ENCODE measurements at regions not wholly inside any gene's neighbourhood (a gene's known extent, or its start where the extent isn't known, plus 50 kb on each side); places are given as distances from the start of the nearest gene placed in this dataset.

GRCh38 chr7:25988640-25989039 lies 163.4 kb upstream of the NFE2L3 start:
- Histone ChIP-seq H3K27ac (ENCODE audit: low read length in 2 of 2) (no peak overlapping the region), H3K79me2 (ENCODE audit: control insufficient read depth, insufficient read depth, low read length) (no peaks in the 10 kb centered on the region), H3K4me3 (ENCODE audit: control extremely low read depth in 1 of 5, extremely low read depth in 1 of 5, insufficient read depth in 1 of 5, low read depth in 2 of 5, low read length in 4 of 5) (no peak overlapping the region), H4K20me1 (ENCODE audit: control insufficient read depth, insufficient read depth, low read length, poor library complexity, severe bottlenecking) (no peaks in the 10 kb centered on the region), H3K4me1 (ENCODE audit: control insufficient read depth in 2 of 2, insufficient read depth in 2 of 2, low read length in 2 of 2) (no peaks in the 10 kb centered on the region), H2AFZ (ENCODE audit: insufficient read depth, low read depth, low read length, poor library complexity, severe bottlenecking) (no peak overlapping the region), H3K36me3 (replicated peaks in 1 of 2; ENCODE audit: control extremely low read depth in 1 of 2, control insufficient read depth in 1 of 2, extremely low read depth in 1 of 2, insufficient read depth in 2 of 2, low read length in 1 of 2) (no peaks in the 10 kb centered on the region), H3K9me3 (ENCODE audit: control extremely low read depth in 1 of 3, control insufficient read depth in 2 of 3, insufficient read depth in 1 of 3, low read length in 2 of 3) (no peaks in the 10 kb centered on the region), H3K27me3 (replicated peaks in 1 of 4; ENCODE audit: control extremely low read depth in 1 of 4, control insufficient read depth in 3 of 4, insufficient read depth in 4 of 4, low read length in 3 of 4) (peaks cover 0 to 24% (median 10%) of the 10 kb centered on the region in 4 experiments), H3K4me2 (replicated peaks; ENCODE audit: low read depth, low read length, poor library complexity, severe bottlenecking) (no peak overlapping the region), H3K9ac (ENCODE audit: low read length) (no peak overlapping the region)
- Mint-ChIP-seq H3K9me3 (ENCODE audit: insufficient read depth) (no peaks in the 10 kb centered on the region), H3K27me3 (peaks cover 38% of the 10 kb centered on the region), H3K4me1 (no peaks in the 10 kb centered on the region), H3K4me3 (no peak overlapping the region), H3K27ac (no peak overlapping the region)
- ATAC-seq (ENCODE audit: low read depth) (no peak), DNase-seq (no peak)
- POLR2A ChIA-PET = no interaction called here
- intact Hi-C loops (cut with micrococcal nuclease) = no loop called here
- no CpG with 5 or more reads among the region's 1 CpG for WGBS (ENCODE audit: insufficient coverage)
- TF ChIP-seq EZH2 (IDR thresholded peaks at IDR 0.05; ENCODE audit: borderline replicate concordance, insufficient read depth, low read depth, low read length, poor library complexity, severe bottlenecking) (no peak), CTCF (IDR thresholded peaks at IDR 0.05) (no peak)
- CTCF ChIA-PET = no interaction called here

GRCh38 chr7:25989140-25989705 lies 162.8 kb upstream of the NFE2L3 start:
- Histone ChIP-seq H3K9me3 (ENCODE audit: control extremely low read depth in 1 of 3, control insufficient read depth in 2 of 3, insufficient read depth in 1 of 3, low read length in 2 of 3) (no peaks in the 10 kb centered on the region), H4K20me1 (ENCODE audit: control insufficient read depth, insufficient read depth, low read length, poor library complexity, severe bottlenecking) (no peaks in the 10 kb centered on the region), H3K27ac (ENCODE audit: low read length in 2 of 2) (no peak overlapping the region), H3K4me2 (replicated peaks; ENCODE audit: low read depth, low read length, poor library complexity, severe bottlenecking) (no peak overlapping the region), H3K36me3 (replicated peaks in 1 of 2; ENCODE audit: control extremely low read depth in 1 of 2, control insufficient read depth in 1 of 2, extremely low read depth in 1 of 2, insufficient read depth in 2 of 2, low read length in 1 of 2) (no peaks in the 10 kb centered on the region), H3K9ac (ENCODE audit: low read length) (no peak overlapping the region), H3K4me3 (ENCODE audit: control extremely low read depth in 1 of 5, extremely low read depth in 1 of 5, insufficient read depth in 1 of 5, low read depth in 2 of 5, low read length in 4 of 5) (no peak overlapping the region), H3K79me2 (ENCODE audit: control insufficient read depth, insufficient read depth, low read length) (no peaks in the 10 kb centered on the region), H3K27me3 (replicated peaks in 1 of 4; ENCODE audit: control extremely low read depth in 1 of 4, control insufficient read depth in 3 of 4, insufficient read depth in 4 of 4, low read length in 3 of 4) (peaks cover 0 to 21% (median 10%) of the 10 kb centered on the region in 4 experiments), H2AFZ (ENCODE audit: insufficient read depth, low read depth, low read length, poor library complexity, severe bottlenecking) (no peak overlapping the region), H3K4me1 (ENCODE audit: control insufficient read depth in 2 of 2, insufficient read depth in 2 of 2, low read length in 2 of 2) (no peaks in the 10 kb centered on the region)
- H3K27ac Mint-ChIP-seq = no peak overlapping the region
- POLR2A ChIA-PET = no interaction called here
- DNase-seq (no peak), ATAC-seq (ENCODE audit: low read depth) (no peak)
- no peak overlapping the region for H3K4me3 Mint-ChIP-seq
- intact Hi-C loops (cut with micrococcal nuclease) = no loop called here
- WGBS (ENCODE audit: insufficient coverage) = 83% methylated on average over 1 of the region's 6 CpGs
- TF ChIP-seq CTCF (IDR thresholded peaks at IDR 0.05) (no peak), EZH2 (IDR thresholded peaks at IDR 0.05; ENCODE audit: borderline replicate concordance, insufficient read depth, low read depth, low read length, poor library complexity, severe bottlenecking) (no peak)
- CTCF ChIA-PET = no interaction called here
- H3K9me3 Mint-ChIP-seq (ENCODE audit: insufficient read depth) = no peaks in the 10 kb centered on the region
- peaks cover 39% of the 10 kb centered on the region for H3K27me3 Mint-ChIP-seq
- H3K4me1 Mint-ChIP-seq = no peaks in the 10 kb centered on the region
